Nephron (organoid): ENCODE measurements at regions not wholly inside any gene's neighbourhood (a gene's known extent, or its start where the extent isn't known, plus 50 kb on each side); places are given as distances from the start of the nearest gene placed in this dataset.
"Not testable (repeated sequence)": the region's sequence is repeated elsewhere in the genome, so short reads cannot be mapped to it uniquely, and the experiment has no call there.

Experiments
- H3K27ac Mint-ChIP-seq, 3 experiments: 2 replicates each; pipeline ENCODE4 v1.8.0; 2020; ENCODE audit warnings: mixed read lengths in 3 of 3, mild to moderate bottlenecking in 2 of 3, moderate library complexity in 1 of 3
- H3K27me3 Mint-ChIP-seq: 2 replicates; pipeline ENCODE4 v1.8.0; 2021; ENCODE audit warnings: low read depth, mild to moderate bottlenecking, moderate library complexity, mixed read lengths
- H3K36me3 Mint-ChIP-seq: 2 replicates; pipeline ENCODE4 v1.8.0; 2020; ENCODE audit warnings: low read depth, mixed read lengths
- H3K4me1 Mint-ChIP-seq: 2 replicates; pipeline ENCODE4 v1.8.0; 2020; ENCODE audit warnings: mixed read lengths
- H3K4me3 Mint-ChIP-seq, 3 experiments: 2 replicates each; pipeline ENCODE4 v1.8.0; 2020; ENCODE audit warnings: mild to moderate bottlenecking in 3 of 3, mixed read lengths in 3 of 3, moderate library complexity in 2 of 3
- H3K9me3 Mint-ChIP-seq: 2 replicates; pipeline ENCODE4 v1.8.0; 2020; ENCODE audit warnings: mixed read lengths
- TF ChIP-seq, protein P1 (sequence below), 3 experiments: fragments of 200-600 bp; sonication (generic); IDR thresholded peaks; one replicate each; pipeline ENCODE4 v1.5.0; 2021; ENCODE audit warnings: antibody characterized with exemption in 3 of 3; ENCODE audit not compliant: unreplicated experiment in 3 of 3

- Mint-ChIP-seq H3K36me3 (no peaks in the 10 kb centered on the region), H3K27ac (no peak overlapping the region), H3K27me3 (peaks cover 4% of the 10 kb centered on the region), H3K4me3 (no peak overlapping the region), H3K4me1 (peaks cover 7% of the 10 kb centered on the region), H3K9me3 (peaks cover 3% of the 10 kb centered on the region)
- TF ChIP-seq, protein P1, sequence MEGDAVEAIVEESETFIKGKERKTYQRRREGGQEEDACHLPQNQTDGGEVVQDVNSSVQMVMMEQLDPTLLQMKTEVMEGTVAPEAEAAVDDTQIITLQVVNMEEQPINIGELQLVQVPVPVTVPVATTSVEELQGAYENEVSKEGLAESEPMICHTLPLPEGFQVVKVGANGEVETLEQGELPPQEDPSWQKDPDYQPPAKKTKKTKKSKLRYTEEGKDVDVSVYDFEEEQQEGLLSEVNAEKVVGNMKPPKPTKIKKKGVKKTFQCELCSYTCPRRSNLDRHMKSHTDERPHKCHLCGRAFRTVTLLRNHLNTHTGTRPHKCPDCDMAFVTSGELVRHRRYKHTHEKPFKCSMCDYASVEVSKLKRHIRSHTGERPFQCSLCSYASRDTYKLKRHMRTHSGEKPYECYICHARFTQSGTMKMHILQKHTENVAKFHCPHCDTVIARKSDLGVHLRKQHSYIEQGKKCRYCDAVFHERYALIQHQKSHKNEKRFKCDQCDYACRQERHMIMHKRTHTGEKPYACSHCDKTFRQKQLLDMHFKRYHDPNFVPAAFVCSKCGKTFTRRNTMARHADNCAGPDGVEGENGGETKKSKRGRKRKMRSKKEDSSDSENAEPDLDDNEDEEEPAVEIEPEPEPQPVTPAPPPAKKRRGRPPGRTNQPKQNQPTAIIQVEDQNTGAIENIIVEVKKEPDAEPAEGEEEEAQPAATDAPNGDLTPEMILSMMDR (IDR thresholded peaks at IDR 0.05; ENCODE audit: unreplicated experiment in 3 of 3): no peak
Observed at GRCh38 chr5:71783891-71784290, 64.8 kb downstream of the CARTPT start.

DNA sequence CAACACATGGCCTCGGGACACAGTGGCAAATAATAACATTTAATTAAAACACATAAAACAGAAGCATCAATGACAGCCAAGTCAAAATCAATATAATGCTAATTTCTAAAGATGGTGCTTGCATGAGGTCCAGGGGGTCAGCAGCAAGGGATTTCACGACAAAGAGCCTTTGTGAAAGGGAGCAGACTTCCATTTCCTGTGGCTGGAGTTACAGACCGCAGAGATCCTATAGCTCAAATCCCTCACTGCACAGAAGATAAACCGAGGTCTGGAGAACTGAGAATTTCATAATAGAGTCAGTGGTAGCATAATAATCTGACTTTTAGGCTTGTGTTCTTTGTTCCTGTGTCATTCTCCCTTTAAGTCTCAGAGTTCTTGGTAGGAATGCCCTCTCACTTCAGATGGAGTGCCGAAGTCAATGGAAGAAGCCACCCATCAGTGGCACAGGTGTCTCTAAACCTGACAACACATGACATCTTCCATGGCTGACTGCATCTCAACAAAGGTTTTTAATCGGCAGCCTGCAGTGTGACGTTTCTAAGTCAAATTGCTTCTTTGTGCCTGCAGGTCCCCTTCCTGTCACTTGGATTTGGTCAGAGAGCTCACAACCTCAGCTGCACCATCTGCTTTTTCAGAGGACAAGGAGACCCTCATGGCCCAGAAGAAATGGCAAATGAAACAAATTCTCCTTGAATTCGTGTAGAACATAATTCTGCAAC is 67.4 kb downstream of the CARTPT start:
- H3K27ac Mint-ChIP-seq: no peak overlapping the region
- TF ChIP-seq, protein P1 (IDR thresholded peaks at IDR 0.05; ENCODE audit: unreplicated experiment in 3 of 3): no peak

GRCh38 chr5:71788794-71789193 is 69.7 kb downstream of the CARTPT start:
- no peak overlapping the region for H3K4me3 Mint-ChIP-seq
- peaks cover 4% of the 10 kb centered on the region for H3K27me3 Mint-ChIP-seq
- H3K4me1 Mint-ChIP-seq: no peaks in the 10 kb centered on the region
- H3K36me3 Mint-ChIP-seq: peaks cover 4% of the 10 kb centered on the region
- peaks cover 25% of the 10 kb centered on the region for H3K9me3 Mint-ChIP-seq
- TF ChIP-seq, protein P1 (IDR thresholded peaks at IDR 0.05; ENCODE audit: unreplicated experiment in 3 of 3): no peak
- no peak overlapping the region for H3K27ac Mint-ChIP-seq

More for the DNA sequence above, 67.4 kb downstream of the CARTPT start:
- peaks cover 7% of the 10 kb centered on the region for H3K4me1 Mint-ChIP-seq
- peaks cover 4% of the 10 kb centered on the region for H3K27me3 Mint-ChIP-seq
- H3K4me3 Mint-ChIP-seq: no peak overlapping the region
- peaks cover 16% of the 10 kb centered on the region for H3K9me3 Mint-ChIP-seq
- H3K36me3 Mint-ChIP-seq: no peaks in the 10 kb centered on the region

- no peaks in the 10 kb centered on the region for H3K4me1 Mint-ChIP-seq
- H3K9me3 Mint-ChIP-seq: peaks cover 29% of the 10 kb centered on the region
- TF ChIP-seq, protein P1 (IDR thresholded peaks at IDR 0.05; ENCODE audit: unreplicated experiment in 3 of 3): no peak
- H3K27me3 Mint-ChIP-seq: peaks cover 6% of the 10 kb centered on the region
- H3K27ac Mint-ChIP-seq: no peak overlapping the region
- H3K36me3 Mint-ChIP-seq: peaks cover 4% of the 10 kb centered on the region
- H3K4me3 Mint-ChIP-seq: no peak overlapping the region
Observed at GRCh38 chr5:71789746-71790145, 70.7 kb downstream of the CARTPT start.

- no peak overlapping the region for H3K4me3 Mint-ChIP-seq
- H3K36me3 Mint-ChIP-seq: peaks cover 4% of the 10 kb centered on the region
- TF ChIP-seq, protein P1 (IDR thresholded peaks at IDR 0.05; ENCODE audit: unreplicated experiment in 3 of 3): no peak
- no peaks in the 10 kb centered on the region for H3K4me1 Mint-ChIP-seq
- no peak overlapping the region for H3K27ac Mint-ChIP-seq
- H3K27me3 Mint-ChIP-seq: peaks cover 9% of the 10 kb centered on the region
- H3K9me3 Mint-ChIP-seq: peaks cover 35% of the 10 kb centered on the region
Observed at GRCh38 chr5:71790433-71790832, 71.4 kb downstream of the CARTPT start.

- not testable (repeated sequence) for H3K27me3 Mint-ChIP-seq, H3K36me3 Mint-ChIP-seq, H3K27ac Mint-ChIP-seq
Observed at GRCh38 chr5:71792041-71792440, 73.0 kb downstream of the CARTPT start.

More at GRCh38 chr5:71792041-71792440, 73.0 kb downstream of the CARTPT start:
- H3K9me3 Mint-ChIP-seq: peaks cover 37% of the 10 kb centered on the region
- not testable (repeated sequence) for H3K4me1 Mint-ChIP-seq, H3K4me3 Mint-ChIP-seq
